ENCODE measurements at regions not wholly inside any gene's neighbourhood (a gene's known extent, or its start where the extent isn't known, plus 50 kb on each side); places are given as distances from the start of the nearest gene placed in this dataset.
A peak's percentile ranks its signal among the peaks of the same experiment; 100 is the strongest.
"Not testable (repeated sequence)": the region's sequence is repeated elsewhere in the genome, so short reads cannot be mapped to it uniquely, and the experiment has no call there.

DNA sequence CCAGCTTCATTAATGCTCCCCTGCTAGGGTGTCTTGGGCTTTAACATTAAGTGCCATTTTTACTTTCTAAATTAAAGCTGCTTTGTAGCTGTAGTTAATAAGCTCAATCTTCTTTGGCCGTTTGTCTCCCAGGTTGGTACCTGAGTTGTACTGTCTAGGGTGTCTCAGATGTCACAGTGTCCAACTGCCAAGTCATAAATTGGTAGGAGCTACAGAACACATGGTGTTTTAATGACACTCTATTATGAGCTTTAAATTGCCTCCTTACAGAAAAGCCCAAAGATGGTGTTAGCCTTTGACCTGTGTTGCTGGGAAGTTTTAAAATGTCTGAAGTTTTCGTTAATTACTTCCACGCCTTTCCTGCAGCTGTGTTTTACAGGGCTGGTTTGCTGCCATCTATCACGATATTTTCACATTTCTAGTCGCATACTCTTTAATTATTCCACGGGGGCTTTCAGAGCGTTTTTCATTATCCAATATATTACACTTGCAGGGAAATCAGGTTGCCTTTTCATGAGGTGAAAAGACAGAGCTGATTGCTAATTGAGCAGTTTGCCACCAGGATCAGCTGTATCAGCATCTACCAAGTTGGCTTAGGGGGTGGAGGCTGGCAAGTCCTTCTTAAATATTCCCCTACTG is 247.8 kb upstream of the PLPP4 start:
- TF ChIP-seq, protein P1, sequence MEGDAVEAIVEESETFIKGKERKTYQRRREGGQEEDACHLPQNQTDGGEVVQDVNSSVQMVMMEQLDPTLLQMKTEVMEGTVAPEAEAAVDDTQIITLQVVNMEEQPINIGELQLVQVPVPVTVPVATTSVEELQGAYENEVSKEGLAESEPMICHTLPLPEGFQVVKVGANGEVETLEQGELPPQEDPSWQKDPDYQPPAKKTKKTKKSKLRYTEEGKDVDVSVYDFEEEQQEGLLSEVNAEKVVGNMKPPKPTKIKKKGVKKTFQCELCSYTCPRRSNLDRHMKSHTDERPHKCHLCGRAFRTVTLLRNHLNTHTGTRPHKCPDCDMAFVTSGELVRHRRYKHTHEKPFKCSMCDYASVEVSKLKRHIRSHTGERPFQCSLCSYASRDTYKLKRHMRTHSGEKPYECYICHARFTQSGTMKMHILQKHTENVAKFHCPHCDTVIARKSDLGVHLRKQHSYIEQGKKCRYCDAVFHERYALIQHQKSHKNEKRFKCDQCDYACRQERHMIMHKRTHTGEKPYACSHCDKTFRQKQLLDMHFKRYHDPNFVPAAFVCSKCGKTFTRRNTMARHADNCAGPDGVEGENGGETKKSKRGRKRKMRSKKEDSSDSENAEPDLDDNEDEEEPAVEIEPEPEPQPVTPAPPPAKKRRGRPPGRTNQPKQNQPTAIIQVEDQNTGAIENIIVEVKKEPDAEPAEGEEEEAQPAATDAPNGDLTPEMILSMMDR (IDR thresholded peaks at IDR 0.05; ENCODE audit: unreplicated experiment) = no peak
- Mint-ChIP-seq H3K9me3 (ENCODE audit: low read depth, unreplicated experiment) (no peaks in the 10 kb centered on the region), H3K27ac (ENCODE audit: unreplicated experiment) (no peak overlapping the region), H3K4me1 (ENCODE audit: low read depth, unreplicated experiment) (no peaks in the 10 kb centered on the region), H3K36me3 (ENCODE audit: insufficient read depth, unreplicated experiment) (no peaks in the 10 kb centered on the region), H3K4me3 (ENCODE audit: low read depth, unreplicated experiment) (no peak overlapping the region), H3K27me3 (ENCODE audit: unreplicated experiment) (no peaks in the 10 kb centered on the region)
- intact Hi-C loops (cut with micrococcal nuclease; ENCODE audit: unreplicated experiment) = no loop called here
- no TSS peak for BruUV-seq (replicated peaks)
- DNase-seq = no peak
- CTCF ChIA-PET = no interaction called here

DNA sequence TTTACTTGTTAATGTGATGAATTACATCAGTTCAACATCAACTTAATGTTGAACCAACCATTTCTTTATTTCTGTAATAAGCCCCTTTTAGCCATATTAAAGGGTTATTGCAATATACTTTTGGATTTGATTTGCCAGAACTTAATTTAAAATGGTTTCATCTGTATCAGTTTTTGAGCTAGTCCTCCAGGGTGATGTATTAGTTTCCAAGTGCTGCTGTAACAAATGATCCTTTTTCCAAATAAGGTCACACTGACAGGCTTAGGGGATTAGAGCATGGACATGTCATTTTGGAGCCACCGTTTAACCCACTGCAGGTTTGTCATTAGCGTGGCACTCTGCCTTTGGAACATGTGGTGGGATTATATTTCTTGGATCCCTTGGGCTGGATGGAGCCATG is 244.8 kb upstream of the PLPP4 start:
- CTCF ChIA-PET = no interaction called here
- TF ChIP-seq, protein P1 (IDR thresholded peaks at IDR 0.05; ENCODE audit: unreplicated experiment) = no peak
- Mint-ChIP-seq H3K27me3 (ENCODE audit: unreplicated experiment) (no peaks in the 10 kb centered on the region), H3K36me3 (ENCODE audit: insufficient read depth, unreplicated experiment) (no peaks in the 10 kb centered on the region), H3K9me3 (ENCODE audit: low read depth, unreplicated experiment) (no peaks in the 10 kb centered on the region), H3K4me3 (ENCODE audit: low read depth, unreplicated experiment) (no peak overlapping the region), H3K4me1 (ENCODE audit: low read depth, unreplicated experiment) (no peaks in the 10 kb centered on the region), H3K27ac (ENCODE audit: unreplicated experiment) (no peak overlapping the region)
- DNase-seq = no peak
- intact Hi-C loops (cut with micrococcal nuclease; ENCODE audit: unreplicated experiment) = no loop called here
- no TSS peak for BruUV-seq (replicated peaks)

DNA sequence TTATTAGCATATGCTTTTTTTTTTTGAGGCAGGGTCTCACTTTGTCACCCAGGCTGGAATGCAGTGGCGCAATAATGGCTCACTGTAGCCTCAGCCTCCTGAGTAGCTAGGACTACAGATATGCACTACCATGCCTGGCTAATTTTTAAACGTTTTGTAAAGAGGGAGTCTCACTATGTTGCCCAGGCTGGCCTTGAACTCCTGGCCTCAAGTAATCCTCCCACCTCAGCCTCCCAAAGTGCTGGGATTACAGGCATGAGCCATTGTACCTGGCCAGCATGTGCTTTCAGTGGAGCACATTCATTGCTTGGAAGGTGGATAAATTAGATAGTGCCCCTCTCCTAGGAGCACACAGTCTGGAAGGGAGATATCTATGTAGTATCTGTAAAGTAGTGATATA is 243.7 kb upstream of the PLPP4 start:
- H3K4me1 Mint-ChIP-seq (ENCODE audit: low read depth, unreplicated experiment); H3K4me3 Mint-ChIP-seq (ENCODE audit: low read depth, unreplicated experiment); H3K27me3 Mint-ChIP-seq (ENCODE audit: unreplicated experiment); CTCF ChIA-PET; H3K9me3 Mint-ChIP-seq (ENCODE audit: low read depth, unreplicated experiment); intact Hi-C loops (cut with micrococcal nuclease; ENCODE audit: unreplicated experiment); H3K36me3 Mint-ChIP-seq (ENCODE audit: insufficient read depth, unreplicated experiment); DNase-seq; BruUV-seq (replicated peaks); H3K27ac Mint-ChIP-seq (ENCODE audit: unreplicated experiment): not testable (repeated sequence)

DNA sequence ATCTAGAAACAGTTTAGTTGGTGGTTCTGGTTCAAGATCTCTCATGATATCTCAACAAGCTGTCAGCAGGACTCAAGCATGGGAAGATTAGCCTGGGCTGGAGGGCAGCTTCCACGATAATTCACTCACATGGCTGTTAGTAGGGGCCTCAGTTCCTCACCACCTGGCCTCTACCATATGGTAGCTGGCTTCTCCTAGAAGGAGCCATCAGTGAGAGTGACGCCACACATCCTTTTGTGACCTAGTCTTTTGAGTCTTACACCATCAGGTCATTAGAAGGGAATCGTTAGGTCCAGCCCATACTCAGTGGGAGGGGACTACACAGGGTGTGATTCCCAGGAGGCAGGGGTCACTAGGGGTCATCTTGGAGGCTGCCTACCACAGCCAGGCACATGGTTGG is 239.3 kb upstream of the PLPP4 start:
- no peaks in the 10 kb centered on the region for H3K36me3 Mint-ChIP-seq (ENCODE audit: insufficient read depth, unreplicated experiment)
- H3K9me3 Mint-ChIP-seq (ENCODE audit: low read depth, unreplicated experiment) = no peaks in the 10 kb centered on the region
- intact Hi-C loops (cut with micrococcal nuclease; ENCODE audit: unreplicated experiment) = no loop called here
- no peak overlapping the region for H3K4me3 Mint-ChIP-seq (ENCODE audit: low read depth, unreplicated experiment)
- no peak for DNase-seq
- TF ChIP-seq, protein P1 (IDR thresholded peaks at IDR 0.05; ENCODE audit: unreplicated experiment) = no peak
- no TSS peak for BruUV-seq (replicated peaks)
- H3K27ac Mint-ChIP-seq (ENCODE audit: unreplicated experiment) = no peak overlapping the region
- no peaks in the 10 kb centered on the region for H3K27me3 Mint-ChIP-seq (ENCODE audit: unreplicated experiment)
- CTCF ChIA-PET = no interaction called here
- no peaks in the 10 kb centered on the region for H3K4me1 Mint-ChIP-seq (ENCODE audit: low read depth, unreplicated experiment)

DNA sequence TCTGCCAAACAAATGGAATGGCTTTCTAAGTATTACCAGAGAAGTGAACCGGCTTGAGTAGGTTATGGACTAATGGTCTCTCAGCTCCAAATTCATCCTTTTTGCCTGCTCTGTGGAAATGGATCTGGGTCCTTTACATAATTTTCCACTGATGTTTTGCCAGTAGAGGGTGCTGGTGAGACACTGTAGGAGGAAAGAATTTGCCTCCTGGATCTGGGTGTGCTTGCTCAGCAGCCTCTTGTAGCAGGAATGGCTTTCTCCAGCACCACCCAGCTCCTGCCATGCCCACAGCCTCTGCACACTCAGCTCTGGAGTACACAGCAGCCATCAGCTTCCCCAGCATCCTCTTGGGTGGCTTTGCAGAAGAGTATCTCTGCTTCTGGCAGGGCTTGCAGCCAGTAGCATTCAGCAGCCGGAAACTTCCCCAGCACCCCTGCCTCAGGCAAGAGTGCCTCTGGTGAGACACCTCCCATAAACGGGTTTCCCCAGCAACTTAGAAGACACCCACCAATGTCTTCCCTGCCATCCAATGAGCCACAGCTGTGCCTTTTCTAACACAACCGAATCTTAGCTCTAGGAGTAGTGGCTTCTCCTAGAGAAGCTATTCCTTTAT is 235.0 kb upstream of the PLPP4 start:
- BruUV-seq (replicated peaks) = no TSS peak
- intact Hi-C loops (cut with micrococcal nuclease; ENCODE audit: unreplicated experiment) = loop anchor here (1.0 kb wide), 1 partner anchor 115 kb away; no protein-coding TSS in a partner anchor
- Mint-ChIP-seq H3K9me3 (ENCODE audit: low read depth, unreplicated experiment) (no peaks in the 10 kb centered on the region), H3K4me1 (ENCODE audit: low read depth, unreplicated experiment) (no peaks in the 10 kb centered on the region), H3K27ac (ENCODE audit: unreplicated experiment) (no peak overlapping the region), H3K4me3 (ENCODE audit: low read depth, unreplicated experiment) (no peak overlapping the region), H3K27me3 (ENCODE audit: unreplicated experiment) (peaks cover 16% of the 10 kb centered on the region), H3K36me3 (ENCODE audit: insufficient read depth, unreplicated experiment) (no peaks in the 10 kb centered on the region)
- peak; percentile 48 for DNase-seq
- CTCF ChIA-PET = interaction anchor here (0.7 to 1.8 kb wide), 4 partner anchors 88 to 116 kb away, joined by 3 to 12 read pairs (median 4); no protein-coding TSS in a partner anchor
- TF ChIP-seq, protein P1 (IDR thresholded peaks at IDR 0.05; ENCODE audit: unreplicated experiment) = peak; percentile 58
